Neural cell (in vitro differentiated cells): ENCODE measurements at regions not wholly inside any gene's neighbourhood (a gene's known extent, or its start where the extent isn't known, plus 50 kb on each side); places are given as distances from the start of the nearest gene placed in this dataset.

Experiments
- H2AFZ ChIP-seq: fragments of 200-600, 300-800 bp; sonication (generic), shearing (Covaris generic); 2 replicates; pipeline ENCODE4 v1.6.0; 2014; ENCODE audit warnings: low read depth, mild to moderate bottlenecking, antibody characterized with exemption, low read length, moderate library complexity
- H3F3A ChIP-seq: fragments of 200-600 bp; shearing (Covaris generic); 2 replicates; pipeline ENCODE4 v1.6.1; 2016; ENCODE audit warnings: mild to moderate bottlenecking, moderate library complexity, mixed read lengths, antibody characterized with exemption, low read length; ENCODE audit not compliant: insufficient read depth, poor library complexity, severe bottlenecking
- H3K27ac ChIP-seq: fragments of 200-600, 300-800 bp; sonication (generic), shearing (Covaris generic); 2 replicates; pipeline ENCODE4 v1.5.1; 2014; ENCODE audit warnings: mild to moderate bottlenecking, low read length, moderate library complexity
- H3K27me3 ChIP-seq: fragments of 300-800, 200-600 bp; sonication (generic), shearing (Covaris generic); 2 replicates; pipeline ENCODE4 v1.6.0; 2014; ENCODE audit warnings: mild to moderate bottlenecking, low read depth, low read length, moderate library complexity; ENCODE audit not compliant: insufficient read depth
- H3K36me3 ChIP-seq: fragments of 300-800, 200-600 bp; sonication (generic), shearing (Covaris generic); 2 replicates; pipeline ENCODE4 v1.5.1; 2014; ENCODE audit warnings: mild to moderate bottlenecking, antibody characterized with exemption, low read length, moderate library complexity; ENCODE audit not compliant: insufficient read depth
- H3K4me2 ChIP-seq: fragments of 300-800, 200-600 bp; sonication (generic), shearing (Covaris generic); 2 replicates; pipeline ENCODE4 v1.6.0; 2014; ENCODE audit warnings: mild to moderate bottlenecking, low read length
- H3K4me3 ChIP-seq: fragments of 300-800, 200-600 bp; sonication (generic), shearing (Covaris generic); 2 replicates; pipeline ENCODE4 v1.5.1; 2014; ENCODE audit warnings: mild to moderate bottlenecking, low read length, moderate library complexity
- H3K79me2 ChIP-seq: fragments of 200-600 bp; shearing (Covaris generic); replicated peaks from 2 replicates; pipeline ENCODE4 v1.6.0; 2014; ENCODE audit warnings: mild to moderate bottlenecking, low read length, moderate library complexity; ENCODE audit not compliant: insufficient read depth
- H3K9ac ChIP-seq: fragments of 300-800, 200-600 bp; sonication (generic), shearing (Covaris generic); 2 replicates; pipeline ENCODE4 v1.6.1; 2016; ENCODE audit warnings: mild to moderate bottlenecking, low read length, mixed read lengths
- H3K9me2 ChIP-seq: fragments of 200-600 bp; shearing (Covaris generic); 2 replicates; pipeline ENCODE4 v1.6.1; 2016; ENCODE audit warnings: mild to moderate bottlenecking, low read length, mixed read lengths; ENCODE audit not compliant: insufficient read depth
- H3K9me3 ChIP-seq: fragments of 200-600, 300-800 bp; sonication (generic), shearing (Covaris generic); 2 replicates; pipeline ENCODE4 v1.6.1; 2016; ENCODE audit warnings: mild to moderate bottlenecking, mixed run types, low read length, moderate library complexity, mixed read lengths
- H4K20me1 ChIP-seq: fragments of 200-600 bp; shearing (Covaris generic); 2 replicates; pipeline ENCODE4 v1.6.1; 2016; ENCODE audit warnings: mild to moderate bottlenecking, mixed run types; ENCODE audit not compliant: insufficient read depth
- CTCF ChIP-seq: fragments of 450-650 bp; IDR thresholded peaks from 2 replicates; pipeline ENCODE4 v1.5.1; 2014; ENCODE audit warnings: antibody characterized with exemption, mild to moderate bottlenecking, moderate library complexity; ENCODE audit not compliant: poor library complexity, severe bottlenecking
- EP300 ChIP-seq: fragments of 450-650 bp; conservative IDR thresholded peaks from 2 replicates; pipeline ENCODE4 v1.6.1; 2014; ENCODE audit warnings: antibody characterized with exemption, mild to moderate bottlenecking, moderate library complexity; ENCODE audit not compliant: poor library complexity, severe bottlenecking
- EZH2 ChIP-seq: fragments of 200-600, 300-800 bp; shearing (Covaris generic), sonication (generic); IDR thresholded peaks from 2 replicates; pipeline ENCODE4 v1.6.1; 2014; ENCODE audit warnings: antibody characterized with exemption, low read length, borderline replicate concordance, mild to moderate bottlenecking; ENCODE audit not compliant: insufficient read depth, poor library complexity, severe bottlenecking
- MXI1 ChIP-seq: fragments of 450-650 bp; conservative IDR thresholded peaks from 2 replicates; pipeline ENCODE4 v1.6.1; 2014; ENCODE audit warnings: antibody characterized with exemption, mild to moderate bottlenecking; ENCODE audit not compliant: poor library complexity, severe bottlenecking
- POLR2AphosphoS5 ChIP-seq: IDR thresholded peaks from 2 replicates; pipeline ENCODE4 v1.6.1; 2012
- RAD21 ChIP-seq: fragments of 450-650 bp; conservative IDR thresholded peaks from 2 replicates; pipeline ENCODE4 v1.6.1; 2014; ENCODE audit warnings: antibody characterized with exemption, mild to moderate bottlenecking, moderate library complexity
- SMC3 ChIP-seq: fragments of 450-650 bp; conservative IDR thresholded peaks from 2 replicates; pipeline ENCODE4 v1.6.1; 2014; ENCODE audit warnings: antibody characterized with exemption, mild to moderate bottlenecking, moderate library complexity; ENCODE audit not compliant: poor library complexity
- TAF1 ChIP-seq: IDR thresholded peaks from 2 replicates; pipeline ENCODE4 v1.6.1; 2012; ENCODE audit warnings: low read depth
- TF ChIP-seq, protein P1 (sequence below): IDR thresholded peaks from 2 replicates; pipeline ENCODE4 v1.6.1; 2012; ENCODE audit warnings: borderline replicate concordance

DNA sequence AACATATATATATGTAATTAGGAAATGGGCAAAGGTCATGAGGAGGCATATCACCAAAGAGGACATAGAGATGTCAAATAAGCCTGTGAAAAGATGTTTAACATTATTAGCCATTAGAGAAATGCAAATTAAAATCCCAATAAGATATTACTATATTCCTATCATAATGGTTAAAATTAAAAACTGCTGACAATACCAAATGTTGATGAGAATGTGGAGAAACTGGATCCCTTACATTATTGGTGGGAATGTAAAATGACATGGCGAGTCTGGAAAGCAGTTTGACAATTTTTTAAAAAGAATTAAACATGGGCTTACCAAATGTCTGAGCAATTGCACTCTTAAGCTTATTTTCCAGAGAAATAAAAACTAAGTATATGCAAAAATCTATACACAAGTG is 1821.6 kb upstream of the C9orf72 start (continued):
- no peak for TF ChIP-seq MXI1

GRCh38 chr9:29397148-29397547 is 1823.9 kb upstream of the C9orf72 start:
- Histone ChIP-seq H4K20me1 (no peaks in the 10 kb centered on the region), H3K36me3 (no peaks in the 10 kb centered on the region), H2AFZ (no peak overlapping the region), H3K4me2 (no peak overlapping the region), H3K9me3 (no peaks in the 10 kb centered on the region), H3K27ac (no peak overlapping the region), H3K9me2 (no peaks in the 10 kb centered on the region), H3K27me3 (no peaks in the 10 kb centered on the region), H3F3A (no peaks in the 10 kb centered on the region), H3K4me3 (no peak overlapping the region), H3K79me2 (no peaks in the 10 kb centered on the region), H3K9ac (no peak overlapping the region)
- TF ChIP-seq POLR2AphosphoS5, result no peak
- TF ChIP-seq, protein P1, sequence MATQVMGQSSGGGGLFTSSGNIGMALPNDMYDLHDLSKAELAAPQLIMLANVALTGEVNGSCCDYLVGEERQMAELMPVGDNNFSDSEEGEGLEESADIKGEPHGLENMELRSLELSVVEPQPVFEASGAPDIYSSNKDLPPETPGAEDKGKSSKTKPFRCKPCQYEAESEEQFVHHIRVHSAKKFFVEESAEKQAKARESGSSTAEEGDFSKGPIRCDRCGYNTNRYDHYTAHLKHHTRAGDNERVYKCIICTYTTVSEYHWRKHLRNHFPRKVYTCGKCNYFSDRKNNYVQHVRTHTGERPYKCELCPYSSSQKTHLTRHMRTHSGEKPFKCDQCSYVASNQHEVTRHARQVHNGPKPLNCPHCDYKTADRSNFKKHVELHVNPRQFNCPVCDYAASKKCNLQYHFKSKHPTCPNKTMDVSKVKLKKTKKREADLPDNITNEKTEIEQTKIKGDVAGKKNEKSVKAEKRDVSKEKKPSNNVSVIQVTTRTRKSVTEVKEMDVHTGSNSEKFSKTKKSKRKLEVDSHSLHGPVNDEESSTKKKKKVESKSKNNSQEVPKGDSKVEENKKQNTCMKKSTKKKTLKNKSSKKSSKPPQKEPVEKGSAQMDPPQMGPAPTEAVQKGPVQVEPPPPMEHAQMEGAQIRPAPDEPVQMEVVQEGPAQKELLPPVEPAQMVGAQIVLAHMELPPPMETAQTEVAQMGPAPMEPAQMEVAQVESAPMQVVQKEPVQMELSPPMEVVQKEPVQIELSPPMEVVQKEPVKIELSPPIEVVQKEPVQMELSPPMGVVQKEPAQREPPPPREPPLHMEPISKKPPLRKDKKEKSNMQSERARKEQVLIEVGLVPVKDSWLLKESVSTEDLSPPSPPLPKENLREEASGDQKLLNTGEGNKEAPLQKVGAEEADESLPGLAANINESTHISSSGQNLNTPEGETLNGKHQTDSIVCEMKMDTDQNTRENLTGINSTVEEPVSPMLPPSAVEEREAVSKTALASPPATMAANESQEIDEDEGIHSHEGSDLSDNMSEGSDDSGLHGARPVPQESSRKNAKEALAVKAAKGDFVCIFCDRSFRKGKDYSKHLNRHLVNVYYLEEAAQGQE, result no peak
- TF ChIP-seq RAD21, result no peak
- TF ChIP-seq SMC3, result no peak
- TF ChIP-seq CTCF, result no peak
- no peak for TF ChIP-seq EZH2
- TF ChIP-seq EP300, result no peak
- TF ChIP-seq MXI1, result no peak
- no peak for TF ChIP-seq TAF1

DNA sequence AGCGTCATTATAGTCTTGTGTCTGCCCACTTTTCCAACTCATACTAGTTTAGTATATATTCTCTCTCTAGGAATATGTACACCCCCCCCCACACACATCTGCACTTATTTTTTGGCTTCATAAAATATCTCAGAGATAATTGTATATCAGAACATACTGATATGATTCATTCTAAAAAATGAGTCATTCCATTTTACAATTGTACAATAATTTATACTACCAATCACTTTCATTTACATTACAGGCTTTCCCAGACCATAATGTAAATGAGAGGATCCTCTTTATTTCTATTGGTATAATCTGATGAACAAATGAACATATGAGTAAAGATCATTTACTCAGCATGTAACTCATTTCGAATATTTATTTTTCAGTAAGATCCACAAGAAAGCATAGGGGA is 1842.9 kb upstream of the C9orf72 start:
- no peak overlapping the region for H3K27ac ChIP-seq
- no peak for TF ChIP-seq EP300
- no peak for TF ChIP-seq TAF1
- H3K27me3 ChIP-seq, result no peaks in the 10 kb centered on the region
- no peak overlapping the region for H3K4me2 ChIP-seq
- H3K9me2 ChIP-seq, result no peaks in the 10 kb centered on the region
- no peak overlapping the region for H2AFZ ChIP-seq
- H3K9me3 ChIP-seq, result no peaks in the 10 kb centered on the region
- no peaks in the 10 kb centered on the region for H3K36me3 ChIP-seq
- no peak overlapping the region for H3K9ac ChIP-seq
- no peaks in the 10 kb centered on the region for H4K20me1 ChIP-seq
- H3F3A ChIP-seq, result no peaks in the 10 kb centered on the region
- no peaks in the 10 kb centered on the region for H3K79me2 ChIP-seq
- H3K4me3 ChIP-seq, result no peak overlapping the region
